Gastrocnemius medialis (tissue), 4 donors: ENCODE measurements at regions not wholly inside any gene's neighbourhood (a gene's known extent, or its start where the extent isn't known, plus 50 kb on each side); places are given as distances from the start of the nearest gene placed in this dataset.

Experiments
- ATAC-seq, 2 donors: fragments of 150-250 bp; one replicate each; pipeline ENCODE4 v1.9.1; 2016
- DNase-seq, 2 donors: peaks; one replicate each; pipeline ENCODE4 v3.0.0-alpha.2; 2019
- H3K27ac ChIP-seq, 4 donors: fragments of 200-600 bp; sonication (generic); 1 replicate in 1 of 4; 2 replicates in 3 of 4; pipeline ENCODE4 v1.5.1; 2016 to 2018; ENCODE audit warnings: mild to moderate bottlenecking in 2 of 4, moderate library complexity in 1 of 4
- H3K27me3 ChIP-seq, 3 donors: fragments of 200-600 bp; sonication (generic) in 2 of 3; 1 replicate in 1 of 3; 2 replicates in 2 of 3; pipeline versions ENCODE4 v1.5.1 to v1.6.0; 2016 to 2019; ENCODE audit warnings: mild to moderate bottlenecking in 1 of 3, moderate library complexity in 1 of 3
- H3K36me3 ChIP-seq, 2 donors: fragments of 200-600 bp; sonication (generic) in 1 of 2; one replicate each; pipeline ENCODE4 v1.5.1; 2017 to 2018
- H3K4me1 ChIP-seq, 2 donors: fragments of 200-600 bp; sonication (generic) in 1 of 2; one replicate each; pipeline ENCODE4 v1.5.1; 2016 to 2017; ENCODE audit warnings: mild to moderate bottlenecking in 2 of 2
- H3K4me3 ChIP-seq, 4 donors: fragments of 200-600 bp; sonication (generic) in 3 of 4; 1 replicate in 1 of 4; 2 replicates in 3 of 4; pipeline ENCODE4 v1.5.1; 2016 to 2019; ENCODE audit warnings: mild to moderate bottlenecking in 2 of 4
- H3K9me3 ChIP-seq, 3 donors: fragments of 200-600 bp; sonication (generic) in 2 of 3; 1 replicate in 1 of 3; 2 replicates in 2 of 3; pipeline ENCODE4 v1.5.1; 2016 to 2019
- CTCF ChIP-seq, 5 experiments: fragments of 450-650 bp in 3 of 5; fragments of 200-600 bp in 2 of 5; sonication (generic) in 2 of 5; IDR thresholded peaks in 4 of 5; conservative IDR thresholded peaks in 1 of 5; 1 replicate in 4 of 5; 2 replicates in 1 of 5; pipeline ENCODE4 v1.5.1; 2016 to 2019; ENCODE audit warnings: antibody characterized with exemption in 5 of 5, mild to moderate bottlenecking in 3 of 5, moderate library complexity in 3 of 5
- POLR2A ChIP-seq, 2 donors: fragments of 450-650 bp; IDR thresholded peaks; one replicate each; pipeline ENCODE4 v1.6.1; 2017; ENCODE audit warnings: antibody characterized with exemption in 2 of 2, mild to moderate bottlenecking in 2 of 2, moderate library complexity in 2 of 2
- in situ Hi-C, 4 donors: fragments of 200-750 bp; cut with MboI; loops; one replicate each; pipeline versions ENCODE4 v1.15.0 to v1.8.0; 2017; ENCODE audit warnings: low sequenced_read_pairs in 4 of 4
- intact Hi-C: fragments of 100-400 bp; cut with DNase I; formaldehyde crosslinking; loops from one replicate; pipeline ENCODE4 v1.15.1; 2023; ENCODE audit warnings: low total_unique reads

GRCh38 chr3:103495186-103495585 is 1060.4 kb downstream of the ZPLD1 start:
- in situ Hi-C loops = no loop called here

GRCh38 chr3:103499132-103499900 is 1064.5 kb downstream of the ZPLD1 start:
- TF ChIP-seq CTCF (IDR thresholded peaks at IDR 0.05 in 4 of 5, conservative IDR thresholded peaks at IDR 0.05 in 1 of 5) = no peak
- no peak for TF ChIP-seq POLR2A (IDR thresholded peaks at IDR 0.05)
- H3K27ac ChIP-seq = no peak overlapping the region
- no peaks in the 10 kb centered on the region for H3K27me3 ChIP-seq
- no peak for ATAC-seq
- in situ Hi-C loops = no loop called here
- no peaks in the 10 kb centered on the region for H3K9me3 ChIP-seq
- no peaks in the 10 kb centered on the region for H3K4me1 ChIP-seq
- intact Hi-C loops = no loop called here
- H3K36me3 ChIP-seq = no peaks in the 10 kb centered on the region
- H3K4me3 ChIP-seq = no peak overlapping the region
- DNase-seq = no peak

More at GRCh38 chr3:103495186-103495585, 1060.4 kb downstream of the ZPLD1 start:
- Histone ChIP-seq H3K9me3 (no peaks in the 10 kb centered on the region), H3K4me1 (no peaks in the 10 kb centered on the region), H3K36me3 (no peaks in the 10 kb centered on the region), H3K27ac (no peak overlapping the region), H3K27me3 (no peaks in the 10 kb centered on the region), H3K4me3 (no peak overlapping the region)
- DNase-seq (no peak), ATAC-seq (no peak)
- TF ChIP-seq POLR2A (IDR thresholded peaks at IDR 0.05) (no peak), CTCF (IDR thresholded peaks at IDR 0.05 in 4 of 5, conservative IDR thresholded peaks at IDR 0.05 in 1 of 5) (no peak)
- intact Hi-C loops = no loop called here

GRCh38 chr3:103499967-103500366 is 1065.2 kb downstream of the ZPLD1 start:
- intact Hi-C loops (no loop called here), in situ Hi-C loops (no loop called here)
- no peaks in the 10 kb centered on the region for H3K9me3 ChIP-seq
- H3K36me3 ChIP-seq = no peaks in the 10 kb centered on the region
- no peaks in the 10 kb centered on the region for H3K27me3 ChIP-seq
- ATAC-seq = no peak
- no peak overlapping the region for H3K4me3 ChIP-seq
- DNase-seq = no peak
- TF ChIP-seq POLR2A (IDR thresholded peaks at IDR 0.05) = no peak
- TF ChIP-seq CTCF (IDR thresholded peaks at IDR 0.05 in 4 of 5, conservative IDR thresholded peaks at IDR 0.05 in 1 of 5) = no peak
- no peak overlapping the region for H3K27ac ChIP-seq
- no peaks in the 10 kb centered on the region for H3K4me1 ChIP-seq

- Histone ChIP-seq H3K9me3 (no peaks in the 10 kb centered on the region), H3K36me3 (no peaks in the 10 kb centered on the region), H3K4me1 (no peaks in the 10 kb centered on the region), H3K27me3 (no peaks in the 10 kb centered on the region), H3K4me3 (no peak overlapping the region), H3K27ac (no peak overlapping the region)
- intact Hi-C loops (no loop called here), in situ Hi-C loops (no loop called here)
- no peak for ATAC-seq
- TF ChIP-seq POLR2A (IDR thresholded peaks at IDR 0.05) (no peak), CTCF (IDR thresholded peaks at IDR 0.05 in 4 of 5, conservative IDR thresholded peaks at IDR 0.05 in 1 of 5) (no peak)
- DNase-seq = no peak
Measured at GRCh38 chr3:103510760-103511159, 1075.9 kb downstream of the ZPLD1 start.

GRCh38 chr3:103511891-103512290 is 1077.1 kb downstream of the ZPLD1 start:
- H3K27me3 ChIP-seq = no peaks in the 10 kb centered on the region
- no peak for ATAC-seq
- H3K4me3 ChIP-seq = no peak overlapping the region
- H3K9me3 ChIP-seq = no peaks in the 10 kb centered on the region
- TF ChIP-seq CTCF (IDR thresholded peaks at IDR 0.05 in 4 of 5, conservative IDR thresholded peaks at IDR 0.05 in 1 of 5) = no peak
- H3K4me1 ChIP-seq = no peaks in the 10 kb centered on the region
- intact Hi-C loops = no loop called here
- H3K36me3 ChIP-seq = no peaks in the 10 kb centered on the region
- H3K27ac ChIP-seq = no peak overlapping the region
- DNase-seq = no peak
- in situ Hi-C loops = no loop called here
